ENCODE measurements at regions not wholly inside any gene's neighbourhood (a gene's known extent, or its start where the extent isn't known, plus 50 kb on each side); places are given as distances from the start of the nearest gene placed in this dataset.

- TF ChIP-seq POLR2A (IDR thresholded peaks at IDR 0.05; ENCODE audit: low read length) (no peak), GATA1 (IDR thresholded peaks at IDR 0.05; ENCODE audit: low read depth, low read length) (no peak)
These were observed 521.3 kb upstream of the JARID2 start for GRCh38 chr6:14724549-14724948.

Data from erythroblast (primary cell).